Astrocyte (in vitro differentiated cells and primary cell): ENCODE measurements at regions not wholly inside any gene's neighbourhood (a gene's known extent, or its start where the extent isn't known, plus 50 kb on each side); places are given as distances from the start of the nearest gene placed in this dataset.

Source experiments
- EZH2 ChIP-seq: IDR thresholded peaks from 2 replicates; pipeline ENCODE4 v1.6.1; 2012; ENCODE audit warnings: mild to moderate bottlenecking, low read length, inconsistent platforms; ENCODE audit not compliant: insufficient read depth
- TF ChIP-seq, protein P1 (sequence below): IDR thresholded peaks from 2 replicates; pipeline ENCODE4 v1.5.1; 2011; ENCODE audit warnings: low read depth, mild to moderate bottlenecking, inconsistent platforms, low read length, moderate library complexity; ENCODE audit not compliant: insufficient read depth

DNA sequence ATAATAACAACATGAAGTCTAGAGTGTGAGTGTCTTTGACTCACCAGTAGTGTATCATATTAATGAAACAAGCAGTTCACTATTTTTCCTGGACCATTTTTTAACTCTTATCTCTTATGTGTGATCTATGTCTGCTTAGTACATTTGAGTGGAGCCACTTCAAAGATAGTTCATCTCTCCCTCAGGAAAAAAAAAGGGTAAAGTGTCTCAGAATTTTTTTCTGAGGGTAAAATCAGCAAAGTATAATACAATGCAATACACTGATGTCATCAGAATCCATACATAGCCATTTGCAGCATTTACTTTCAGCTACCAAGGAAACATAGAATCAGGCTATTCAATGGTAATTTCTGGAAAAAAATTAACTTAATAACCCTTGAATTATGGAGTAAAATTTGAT is 706.7 kb downstream of the DNAJB9 start:
- TF ChIP-seq, protein P1, sequence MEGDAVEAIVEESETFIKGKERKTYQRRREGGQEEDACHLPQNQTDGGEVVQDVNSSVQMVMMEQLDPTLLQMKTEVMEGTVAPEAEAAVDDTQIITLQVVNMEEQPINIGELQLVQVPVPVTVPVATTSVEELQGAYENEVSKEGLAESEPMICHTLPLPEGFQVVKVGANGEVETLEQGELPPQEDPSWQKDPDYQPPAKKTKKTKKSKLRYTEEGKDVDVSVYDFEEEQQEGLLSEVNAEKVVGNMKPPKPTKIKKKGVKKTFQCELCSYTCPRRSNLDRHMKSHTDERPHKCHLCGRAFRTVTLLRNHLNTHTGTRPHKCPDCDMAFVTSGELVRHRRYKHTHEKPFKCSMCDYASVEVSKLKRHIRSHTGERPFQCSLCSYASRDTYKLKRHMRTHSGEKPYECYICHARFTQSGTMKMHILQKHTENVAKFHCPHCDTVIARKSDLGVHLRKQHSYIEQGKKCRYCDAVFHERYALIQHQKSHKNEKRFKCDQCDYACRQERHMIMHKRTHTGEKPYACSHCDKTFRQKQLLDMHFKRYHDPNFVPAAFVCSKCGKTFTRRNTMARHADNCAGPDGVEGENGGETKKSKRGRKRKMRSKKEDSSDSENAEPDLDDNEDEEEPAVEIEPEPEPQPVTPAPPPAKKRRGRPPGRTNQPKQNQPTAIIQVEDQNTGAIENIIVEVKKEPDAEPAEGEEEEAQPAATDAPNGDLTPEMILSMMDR: no peak
- no peak for TF ChIP-seq EZH2
